Thyroid gland (tissue), 4 donors: ENCODE measurements at regions not wholly inside any gene's neighbourhood (a gene's known extent, or its start where the extent isn't known, plus 50 kb on each side); places are given as distances from the start of the nearest gene placed in this dataset.
"Not testable (repeated sequence)": the region's sequence is repeated elsewhere in the genome, so short reads cannot be mapped to it uniquely, and the experiment has no call there.

Experiments
- CTCF ChIP-seq, 6 experiments: fragments of 200-600 bp in 3 of 6; fragments of 450-650 bp in 3 of 6; sonication (generic) in 3 of 6; IDR thresholded peaks; one replicate each; pipeline ENCODE4 v1.5.1; 2016 to 2019; ENCODE audit warnings: antibody characterized with exemption in 6 of 6, mild to moderate bottlenecking in 2 of 6, inconsistent platforms in 1 of 6, moderate library complexity in 1 of 6
- POLR2A ChIP-seq, 2 donors: fragments of 450-650 bp; IDR thresholded peaks; one replicate each; pipeline ENCODE4 v1.6.1; 2017; ENCODE audit warnings: antibody characterized with exemption in 2 of 2, mild to moderate bottlenecking in 2 of 2, moderate library complexity in 1 of 2

- peak in 1 of 6 experiments; percentile 14 for TF ChIP-seq CTCF (IDR thresholded peaks at IDR 0.05)
- TF ChIP-seq POLR2A (IDR thresholded peaks at IDR 0.05), result not testable (repeated sequence)
These were observed 184.6 kb upstream of the TP53TG3C start for GRCh38 chr16:33009468-33009867.
